ENCODE measurements at regions not wholly inside any gene's neighbourhood (a gene's known extent, or its start where the extent isn't known, plus 50 kb on each side); places are given as distances from the start of the nearest gene placed in this dataset.

DNA sequence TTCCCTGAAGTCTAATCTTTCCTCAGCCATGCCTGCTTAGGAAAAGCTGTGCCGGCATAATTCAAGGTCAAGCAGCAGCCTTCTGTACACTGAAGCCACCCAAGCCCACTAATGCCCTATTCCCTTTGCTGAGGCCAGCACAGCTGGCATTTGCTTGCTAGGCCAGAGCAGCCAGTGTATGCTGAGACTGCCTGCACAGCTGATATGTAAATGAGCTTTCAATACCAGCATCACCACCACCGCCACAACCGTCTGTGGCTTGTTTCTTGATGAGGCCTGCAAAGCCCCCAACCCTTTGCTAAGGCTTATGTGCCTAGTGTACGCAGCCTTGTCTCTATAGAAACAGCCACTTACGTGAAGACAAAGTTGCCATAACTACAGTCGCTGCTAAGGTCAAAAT, 56.3 kb upstream of the TNRC6B start:
- H3K36me3 Mint-ChIP-seq, result no peaks in the 10 kb centered on the region

DNA sequence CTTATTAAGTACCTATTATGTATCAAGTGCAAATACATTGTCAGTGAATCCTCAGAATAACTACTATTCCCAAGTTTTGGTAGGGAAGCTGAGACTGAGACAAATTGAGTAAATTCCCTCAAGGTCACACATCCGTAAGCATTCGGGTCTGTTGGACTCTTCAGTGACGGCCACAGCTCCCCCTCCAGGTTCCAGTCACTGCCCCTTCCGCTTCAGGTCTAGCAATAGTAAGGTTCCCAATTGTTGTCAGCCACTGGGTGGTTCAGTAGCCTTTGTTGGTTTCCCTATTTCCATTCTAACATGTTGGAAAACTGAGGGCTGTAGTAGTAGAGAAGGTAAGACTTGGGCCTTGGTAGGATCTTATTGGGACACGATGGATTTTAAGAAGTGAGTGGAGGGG, 54.9 kb upstream of the TNRC6B start:
- Mint-ChIP-seq H3K4me1 (peaks cover 27 to 46% of the 10 kb centered on the region in 2 donors), H3K27me3 (ENCODE audit: low read depth in 2 of 2) (no peaks in the 10 kb centered on the region), H3K27ac (peak overlapping the region; percentile 33 to 61), H3K36me3 (no peaks in the 10 kb centered on the region), H3K9me3 (no peaks in the 10 kb centered on the region), H3K4me3 (no peak overlapping the region)
- 100% methylated on average over 5 of the region's 5 CpGs for WGBS (ENCODE audit: insufficient coverage)
- H3K27ac ChIP-seq (ENCODE audit: low read length), result no peak overlapping the region
- no peaks in the 10 kb centered on the region for H3K9me3 ChIP-seq (ENCODE audit: control insufficient read depth, insufficient read depth, low read length)
- TF ChIP-seq, protein P1, sequence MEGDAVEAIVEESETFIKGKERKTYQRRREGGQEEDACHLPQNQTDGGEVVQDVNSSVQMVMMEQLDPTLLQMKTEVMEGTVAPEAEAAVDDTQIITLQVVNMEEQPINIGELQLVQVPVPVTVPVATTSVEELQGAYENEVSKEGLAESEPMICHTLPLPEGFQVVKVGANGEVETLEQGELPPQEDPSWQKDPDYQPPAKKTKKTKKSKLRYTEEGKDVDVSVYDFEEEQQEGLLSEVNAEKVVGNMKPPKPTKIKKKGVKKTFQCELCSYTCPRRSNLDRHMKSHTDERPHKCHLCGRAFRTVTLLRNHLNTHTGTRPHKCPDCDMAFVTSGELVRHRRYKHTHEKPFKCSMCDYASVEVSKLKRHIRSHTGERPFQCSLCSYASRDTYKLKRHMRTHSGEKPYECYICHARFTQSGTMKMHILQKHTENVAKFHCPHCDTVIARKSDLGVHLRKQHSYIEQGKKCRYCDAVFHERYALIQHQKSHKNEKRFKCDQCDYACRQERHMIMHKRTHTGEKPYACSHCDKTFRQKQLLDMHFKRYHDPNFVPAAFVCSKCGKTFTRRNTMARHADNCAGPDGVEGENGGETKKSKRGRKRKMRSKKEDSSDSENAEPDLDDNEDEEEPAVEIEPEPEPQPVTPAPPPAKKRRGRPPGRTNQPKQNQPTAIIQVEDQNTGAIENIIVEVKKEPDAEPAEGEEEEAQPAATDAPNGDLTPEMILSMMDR (IDR thresholded peaks at IDR 0.05), result no peak
- H3K4me1 ChIP-seq (ENCODE audit: control insufficient read depth, insufficient read depth, low read length), result no peaks in the 10 kb centered on the region
- ATAC-seq (no peak), DNase-seq (no peak)
- no peaks in the 10 kb centered on the region for H3K27me3 ChIP-seq (ENCODE audit: control insufficient read depth, insufficient read depth, low read length)
- no peak overlapping the region for H3K4me3 ChIP-seq (ENCODE audit: low read length)
- intact Hi-C loops (cut with micrococcal nuclease), result no loop called here
- peaks cover 13% of the 10 kb centered on the region for H3K36me3 ChIP-seq (ENCODE audit: control insufficient read depth, insufficient read depth, low read length)

More for the DNA sequence above, 56.3 kb upstream of the TNRC6B start:
- Histone ChIP-seq H3K27ac (ENCODE audit: low read length) (no peak overlapping the region), H3K9me3 (ENCODE audit: control insufficient read depth, insufficient read depth, low read length) (no peaks in the 10 kb centered on the region), H3K36me3 (ENCODE audit: control insufficient read depth, insufficient read depth, low read length) (peaks cover 11% of the 10 kb centered on the region), H3K4me3 (ENCODE audit: low read length) (no peak overlapping the region), H3K4me1 (ENCODE audit: control insufficient read depth, insufficient read depth, low read length) (peaks cover 8% of the 10 kb centered on the region), H3K27me3 (ENCODE audit: control insufficient read depth, insufficient read depth, low read length) (no peaks in the 10 kb centered on the region)
- intact Hi-C loops (cut with micrococcal nuclease), result no loop called here
- WGBS (ENCODE audit: insufficient coverage), result 71% methylated on average over 6 of the region's 6 CpGs
- DNase-seq (peak in 1 of 2 donors; percentile 63), ATAC-seq (peak; percentile 66 to 77 (median 70))
- Mint-ChIP-seq H3K4me3 (no peak overlapping the region), H3K27me3 (ENCODE audit: low read depth in 2 of 2) (no peaks in the 10 kb centered on the region), H3K4me1 (peaks cover 35 to 50% of the 10 kb centered on the region in 2 donors), H3K27ac (peak overlapping the region; percentile 33 to 61), H3K9me3 (no peaks in the 10 kb centered on the region)
- TF ChIP-seq, protein P1 (IDR thresholded peaks at IDR 0.05), result no peak

DNA sequence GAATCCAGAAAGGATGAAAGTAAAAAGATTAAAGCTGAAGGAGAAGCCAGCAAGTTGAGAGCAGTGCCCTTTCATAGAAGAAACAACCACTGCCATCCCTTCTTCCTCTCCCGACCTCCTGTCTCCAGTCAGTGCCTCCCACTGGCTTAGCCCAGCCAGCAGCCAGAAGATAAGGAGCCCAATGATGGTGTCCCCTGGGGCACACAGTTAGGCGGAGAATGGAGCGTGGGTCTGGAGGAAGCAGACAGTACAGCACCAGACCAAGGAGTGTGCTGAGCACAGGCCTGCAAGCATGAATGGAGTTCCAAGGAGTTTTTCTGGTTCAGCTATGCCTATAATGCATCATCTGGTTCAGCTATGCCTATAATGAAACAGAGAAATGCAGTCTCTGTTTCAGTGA, 54.3 kb upstream of the TNRC6B start:
- Mint-ChIP-seq H3K4me1 (peaks cover 21 to 40% of the 10 kb centered on the region in 2 donors), H3K27ac (peak overlapping the region; percentile 10 to 33), H3K9me3 (no peaks in the 10 kb centered on the region), H3K27me3 (ENCODE audit: low read depth in 2 of 2) (no peaks in the 10 kb centered on the region), H3K4me3 (no peak overlapping the region), H3K36me3 (no peaks in the 10 kb centered on the region)
- DNase-seq, result no peak
- Histone ChIP-seq H3K4me3 (ENCODE audit: low read length) (no peak overlapping the region), H3K9me3 (ENCODE audit: control insufficient read depth, insufficient read depth, low read length) (no peaks in the 10 kb centered on the region), H3K27me3 (ENCODE audit: control insufficient read depth, insufficient read depth, low read length) (no peaks in the 10 kb centered on the region), H3K36me3 (ENCODE audit: control insufficient read depth, insufficient read depth, low read length) (peaks cover 13% of the 10 kb centered on the region), H3K27ac (ENCODE audit: low read length) (no peak overlapping the region), H3K4me1 (ENCODE audit: control insufficient read depth, insufficient read depth, low read length) (peaks cover 4% of the 10 kb centered on the region)
- 99% methylated on average over 3 of the region's 3 CpGs for WGBS (ENCODE audit: insufficient coverage)
- intact Hi-C loops (cut with micrococcal nuclease), result no loop called here
- TF ChIP-seq, protein P1 (IDR thresholded peaks at IDR 0.05), result no peak
- no peak for ATAC-seq
